Hindlimb muscle (tissue), 1 donor: ENCODE measurements at regions not wholly inside any gene's neighbourhood (a gene's known extent, or its start where the extent isn't known, plus 50 kb on each side); places are given as distances from the start of the nearest gene placed in this dataset.
"Not testable (repeated sequence)": the region's sequence is repeated elsewhere in the genome, so short reads cannot be mapped to it uniquely, and the experiment has no call there.

ENCODE experiments used
- DNase-seq: peaks from one replicate; pipeline ENCODE4 v3.0.0-alpha.2; 2013

- no peak for DNase-seq
Observed at GRCh38 chr1:143604887-143605286, 366.9 kb downstream of the FAM72C start.

GRCh38 chr1:143584508-143584907 lies 387.3 kb downstream of the FAM72C start:
- no peak for DNase-seq

GRCh38 chr1:143574891-143575520 lies 396.8 kb downstream of the FAM72C start:
- DNase-seq: no peak

GRCh38 chr1:143572661-143573060 lies 399.1 kb downstream of the FAM72C start:
- DNase-seq: not testable (repeated sequence)

- DNase-seq: not testable (repeated sequence)
Observed at GRCh38 chr1:143563761-143564160, 408.0 kb downstream of the FAM72C start.

GRCh38 chr1:143553627-143554026 lies 418.2 kb downstream of the FAM72C start:
- DNase-seq: no peak

- not testable (repeated sequence) for DNase-seq
Observed at GRCh38 chr1:143504703-143505102, 467.1 kb downstream of the FAM72C start.

GRCh38 chr1:143504080-143504479 lies 467.7 kb downstream of the FAM72C start:
- DNase-seq: not testable (repeated sequence)

GRCh38 chr1:143503048-143503447 lies 468.7 kb downstream of the FAM72C start:
- DNase-seq: not testable (repeated sequence)

- DNase-seq: not testable (repeated sequence)
Observed at GRCh38 chr1:143502038-143502437, 469.7 kb downstream of the FAM72C start.

GRCh38 chr1:143498059-143498749 lies 473.6 kb downstream of the FAM72C start:
- DNase-seq: not testable (repeated sequence)

GRCh38 chr1:143497374-143497747 lies 474.4 kb downstream of the FAM72C start:
- no peak for DNase-seq

- DNase-seq: not testable (repeated sequence)
Observed at GRCh38 chr1:143496526-143497373, 475.0 kb downstream of the FAM72C start.
